Right cardiac atrium (tissue), 5 donors: ENCODE measurements at regions not wholly inside any gene's neighbourhood (a gene's known extent, or its start where the extent isn't known, plus 50 kb on each side); places are given as distances from the start of the nearest gene placed in this dataset.

ENCODE experiments used
- ATAC-seq, 2 donors: fragments of 200-7000 bp; cut with Tn5 transposase; one replicate each; pipeline versions ENCODE4 v1.8.0 to v1.9.1; 2020; ENCODE audit warnings: moderate library complexity in 2 of 2, mild to moderate bottlenecking in 1 of 2
- DNase-seq, 3 donors: peaks; one replicate each; pipeline ENCODE4 v3.0.0-alpha.2; 2020
- H3K27ac ChIP-seq: one replicate; pipeline ENCODE4 v1.5.1; 2013; ENCODE audit warnings: mild to moderate bottlenecking, low read length, control low read depth, moderate library complexity
- H3K27me3 ChIP-seq: one replicate; pipeline ENCODE4 v1.6.1; 2013; ENCODE audit not compliant: control insufficient read depth, insufficient read depth
- H3K4me1 ChIP-seq: one replicate; pipeline ENCODE4 v1.6.1; 2013; ENCODE audit warnings: low read length; ENCODE audit not compliant: control insufficient read depth, insufficient read depth
- H3K4me3 ChIP-seq: one replicate; pipeline ENCODE4 v1.5.1; 2013; ENCODE audit warnings: low read length, control low read depth
- H3K9me3 ChIP-seq: one replicate; pipeline ENCODE4 v1.6.1; 2013; ENCODE audit warnings: low read length; ENCODE audit not compliant: control insufficient read depth
- WGBS: extraction: QIAGEN DNeasy Blood & Tissue Kit; methylation state at CpG from one replicate; pipeline ENCODE4 v1.1.7; 2013; 5-methylcytosine and 5-hydroxymethylcytosine counted together
- intact Hi-C, 4 donors: fragments of 100-400 bp; cut with DNase I; formaldehyde crosslinking; loops; one replicate each; pipeline versions ENCODE4 v1.11.0 to v1.14.0; 2022 to 2023
- donor health status: healthy with polysubstance abuse.
- donor health status: DM: no; HTN: yes; CAD: no.
- donor health status: DM: no; HTN: no; CAD: no.
- donor health status: DM: no; HTN: yes; CAD: no; lungs with severe emphysema.
- donor health status: DM: yes; HTN: yes; CAD: no.

DNA sequence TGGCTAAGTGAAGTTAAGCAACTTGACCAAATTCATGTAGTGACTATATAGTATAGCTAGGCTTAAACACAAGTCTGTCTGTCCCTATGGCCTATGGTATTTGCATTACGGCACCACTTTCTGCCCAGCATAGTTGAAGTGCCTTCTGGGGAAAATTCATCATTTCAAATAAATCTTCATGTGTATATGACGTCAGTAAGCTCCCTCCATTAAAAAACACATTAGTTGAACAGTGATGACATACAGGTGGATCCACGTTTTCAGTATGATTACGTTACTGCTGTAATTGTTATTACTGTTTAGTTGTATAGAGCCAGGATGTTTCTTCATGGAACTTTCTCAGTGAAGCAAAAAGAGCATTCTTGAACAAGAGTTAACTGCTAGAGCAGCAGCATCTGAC lies 96.2 kb downstream of the TENT5A start:
- no peak for ATAC-seq
- intact Hi-C loops: no loop called here
- H3K4me3 ChIP-seq: no peak overlapping the region
- DNase-seq: no peak
- WGBS: 87% methylated on average over 4 of the region's 4 CpGs
- H3K9me3 ChIP-seq: no peaks in the 10 kb centered on the region
- no peaks in the 10 kb centered on the region for H3K4me1 ChIP-seq
- no peak overlapping the region for H3K27ac ChIP-seq
- H3K27me3 ChIP-seq: no peaks in the 10 kb centered on the region

DNA sequence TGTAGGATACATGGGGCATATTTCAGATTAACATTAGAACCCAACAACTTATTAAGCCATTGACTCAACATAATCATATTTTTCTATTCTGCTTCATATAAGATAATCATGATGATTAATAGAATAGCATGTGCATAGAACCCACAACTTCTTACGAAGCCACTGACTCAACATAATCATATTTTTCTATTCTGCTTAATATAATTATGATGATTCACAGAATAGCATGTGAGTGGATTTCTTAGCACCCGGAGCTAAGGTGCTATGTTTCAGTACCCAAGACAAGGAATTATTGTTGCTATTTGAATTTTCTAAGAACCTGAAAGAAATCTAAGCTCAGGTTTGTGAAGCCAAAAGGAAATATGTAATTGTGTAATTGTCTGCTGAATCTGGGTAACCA lies 96.8 kb downstream of the TENT5A start:
- intact Hi-C loops: no loop called here
- Histone ChIP-seq H3K4me3 (no peak overlapping the region), H3K9me3 (no peaks in the 10 kb centered on the region), H3K27ac (no peak overlapping the region), H3K27me3 (no peaks in the 10 kb centered on the region), H3K4me1 (no peaks in the 10 kb centered on the region)
- WGBS: 90% methylated on average over 2 of the region's 2 CpGs
- ATAC-seq (no peak), DNase-seq (no peak)

DNA sequence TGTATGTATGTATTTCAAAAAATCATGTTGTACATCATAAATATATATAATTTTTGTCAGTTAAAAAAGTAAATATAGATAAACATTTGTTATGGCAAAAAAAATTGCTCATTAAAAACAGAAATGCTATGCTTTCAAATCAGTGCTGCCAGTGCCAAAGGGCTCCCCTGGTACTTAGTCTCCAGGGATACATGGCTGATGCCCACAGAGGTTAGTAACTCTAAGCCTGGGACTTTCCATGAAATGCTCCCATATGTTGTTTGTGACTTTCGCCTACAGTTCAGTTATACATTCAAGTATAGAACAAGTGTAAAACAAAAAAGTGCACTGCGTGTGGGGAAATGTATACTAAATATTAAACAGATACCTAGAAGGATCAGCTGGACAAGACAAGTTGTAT lies 104.0 kb downstream of the TENT5A start:
- no peak for ATAC-seq
- H3K4me3 ChIP-seq: no peak overlapping the region
- WGBS: 97% methylated on average over 2 of the region's 2 CpGs
- intact Hi-C loops: no loop called here
- no peak overlapping the region for H3K27ac ChIP-seq
- no peaks in the 10 kb centered on the region for H3K27me3 ChIP-seq
- no peak for DNase-seq
- H3K4me1 ChIP-seq: no peaks in the 10 kb centered on the region
- H3K9me3 ChIP-seq: no peaks in the 10 kb centered on the region

DNA sequence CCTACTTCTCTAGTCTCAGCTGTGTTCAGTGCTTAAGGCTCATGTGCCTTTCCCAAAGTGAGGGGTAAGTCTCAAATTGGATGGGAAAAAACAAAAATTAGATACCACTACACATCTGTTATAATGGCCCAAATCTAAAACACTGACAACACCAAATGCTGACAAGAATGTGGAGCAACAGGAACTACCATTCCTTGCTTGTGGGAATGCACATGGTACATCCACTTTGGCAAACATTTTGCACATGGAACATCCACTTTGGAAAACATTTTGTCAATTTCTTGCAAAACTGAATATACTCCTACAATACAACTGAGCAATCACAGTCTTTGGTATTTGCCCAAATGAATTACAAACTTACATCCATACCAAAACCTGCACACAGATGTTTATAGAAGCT lies 109.3 kb downstream of the TENT5A start:
- Histone ChIP-seq H3K27ac (no peak overlapping the region), H3K4me1 (no peaks in the 10 kb centered on the region), H3K4me3 (no peak overlapping the region), H3K27me3 (no peaks in the 10 kb centered on the region), H3K9me3 (no peaks in the 10 kb centered on the region)
- ATAC-seq: no peak
- no peak for DNase-seq
- intact Hi-C loops: no loop called here

DNA sequence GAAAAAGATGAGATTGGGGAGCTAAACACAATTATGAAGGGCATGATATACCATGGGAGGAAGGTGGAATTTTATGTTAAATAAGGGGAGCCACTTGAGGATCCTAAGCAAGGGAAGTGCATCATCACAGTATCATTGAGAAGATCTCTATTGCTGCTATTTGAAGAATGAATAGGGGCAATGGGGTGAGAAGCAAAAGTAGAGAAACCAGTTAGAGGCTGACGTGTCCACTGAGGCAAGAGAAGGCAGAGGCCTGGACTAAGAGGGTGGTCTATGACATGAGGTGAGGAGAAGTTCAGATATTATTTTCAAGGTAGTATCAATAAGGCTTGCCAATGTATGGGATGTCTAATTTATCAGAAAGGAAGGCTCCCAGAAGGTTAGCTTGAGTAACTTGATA lies 111.6 kb downstream of the TENT5A start:
- intact Hi-C loops: no loop called here
- no peaks in the 10 kb centered on the region for H3K4me1 ChIP-seq
- no peaks in the 10 kb centered on the region for H3K27me3 ChIP-seq
- H3K27ac ChIP-seq: no peak overlapping the region
- no peaks in the 10 kb centered on the region for H3K9me3 ChIP-seq
- no peak overlapping the region for H3K4me3 ChIP-seq
- 83% methylated on average over 1 of the region's 1 CpG for WGBS
- ATAC-seq (no peak), DNase-seq (no peak)

DNA sequence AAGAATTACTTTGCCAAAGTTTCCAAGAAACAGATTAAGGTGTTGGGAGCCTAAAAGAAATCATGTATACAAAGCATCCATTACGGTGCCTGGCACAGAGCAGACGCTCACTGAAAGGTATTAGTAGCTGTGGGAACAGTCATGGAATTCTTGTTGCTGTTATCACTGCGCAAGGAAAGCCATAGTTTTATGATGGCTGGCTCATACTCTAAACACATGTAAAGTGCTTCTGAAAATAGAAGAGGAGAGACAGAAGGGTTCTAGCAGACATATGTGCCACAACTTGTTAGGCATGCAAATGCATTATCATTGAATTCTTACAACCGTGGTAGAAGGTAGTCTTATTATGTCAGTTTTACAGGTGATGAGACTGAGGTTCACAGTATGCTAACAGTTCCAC lies 112.4 kb downstream of the TENT5A start:
- Histone ChIP-seq H3K9me3 (no peaks in the 10 kb centered on the region), H3K4me1 (no peaks in the 10 kb centered on the region), H3K27me3 (no peaks in the 10 kb centered on the region), H3K27ac (no peak overlapping the region), H3K4me3 (no peak overlapping the region)
- intact Hi-C loops: no loop called here
- no peak for DNase-seq
- no peak for ATAC-seq
- WGBS: 94% methylated on average over 4 of the region's 4 CpGs

DNA sequence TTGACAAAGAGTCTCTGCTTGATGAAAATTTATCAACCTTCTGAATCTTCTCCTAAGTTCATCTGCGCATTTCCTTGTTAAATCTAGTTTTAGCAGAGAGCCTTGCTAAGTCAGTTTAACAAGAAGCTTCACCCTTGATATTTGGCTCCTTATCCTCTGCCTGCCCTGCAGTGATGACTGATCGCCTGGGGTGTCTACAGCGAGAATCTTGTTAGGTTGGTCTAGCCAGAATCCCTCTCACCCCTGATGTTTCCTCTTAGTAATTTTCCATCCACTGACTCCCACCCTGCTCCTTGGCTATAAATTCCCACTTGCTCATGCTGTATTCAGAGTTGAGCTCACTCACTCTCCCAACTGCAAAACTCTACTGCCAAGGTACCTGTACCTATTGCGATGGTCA lies 114.1 kb downstream of the TENT5A start:
- ATAC-seq (no peak), DNase-seq (no peak)
- no peaks in the 10 kb centered on the region for H3K4me1 ChIP-seq
- H3K27me3 ChIP-seq: no peaks in the 10 kb centered on the region
- no peaks in the 10 kb centered on the region for H3K9me3 ChIP-seq
- no peak overlapping the region for H3K4me3 ChIP-seq
- WGBS: 92% methylated on average over 4 of the region's 4 CpGs
- H3K27ac ChIP-seq: no peak overlapping the region
- intact Hi-C loops: no loop called here

DNA sequence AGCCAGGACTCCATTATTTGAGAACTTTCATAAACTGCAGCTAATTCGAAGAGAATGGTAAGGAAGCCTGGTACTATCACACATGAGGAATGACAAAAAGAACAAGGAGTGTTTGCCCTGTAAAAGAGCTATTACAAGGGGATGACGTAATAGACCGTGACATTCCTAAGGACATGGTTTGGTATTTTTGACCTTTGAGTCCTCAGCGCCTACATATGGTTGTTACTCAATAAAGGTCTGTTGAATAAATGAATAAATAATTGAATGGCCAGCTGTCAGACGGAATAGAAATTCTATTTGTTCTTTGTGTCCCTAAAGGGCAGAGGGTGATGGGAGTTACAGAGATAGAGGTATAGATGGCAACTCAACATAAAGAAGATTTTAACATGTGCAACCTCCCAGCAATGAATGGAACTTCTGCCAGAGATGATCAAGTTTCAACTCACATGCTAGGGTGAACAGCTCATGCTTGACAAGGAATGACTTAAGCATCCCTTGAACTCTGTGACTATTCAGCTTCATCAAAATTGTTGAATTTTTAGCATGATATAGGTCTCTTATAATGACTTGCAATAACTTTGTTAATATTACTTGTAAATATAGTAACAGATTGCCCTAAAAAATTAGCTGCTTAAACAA lies 115.4 kb downstream of the TENT5A start:
- 85% methylated on average over 5 of the region's 5 CpGs for WGBS
- no peak overlapping the region for H3K4me3 ChIP-seq
- intact Hi-C loops: no loop called here
- ATAC-seq (no peak), DNase-seq (no peak)
- no peaks in the 10 kb centered on the region for H3K4me1 ChIP-seq
- no peaks in the 10 kb centered on the region for H3K27me3 ChIP-seq
- H3K27ac ChIP-seq: no peak overlapping the region
- no peaks in the 10 kb centered on the region for H3K9me3 ChIP-seq

DNA sequence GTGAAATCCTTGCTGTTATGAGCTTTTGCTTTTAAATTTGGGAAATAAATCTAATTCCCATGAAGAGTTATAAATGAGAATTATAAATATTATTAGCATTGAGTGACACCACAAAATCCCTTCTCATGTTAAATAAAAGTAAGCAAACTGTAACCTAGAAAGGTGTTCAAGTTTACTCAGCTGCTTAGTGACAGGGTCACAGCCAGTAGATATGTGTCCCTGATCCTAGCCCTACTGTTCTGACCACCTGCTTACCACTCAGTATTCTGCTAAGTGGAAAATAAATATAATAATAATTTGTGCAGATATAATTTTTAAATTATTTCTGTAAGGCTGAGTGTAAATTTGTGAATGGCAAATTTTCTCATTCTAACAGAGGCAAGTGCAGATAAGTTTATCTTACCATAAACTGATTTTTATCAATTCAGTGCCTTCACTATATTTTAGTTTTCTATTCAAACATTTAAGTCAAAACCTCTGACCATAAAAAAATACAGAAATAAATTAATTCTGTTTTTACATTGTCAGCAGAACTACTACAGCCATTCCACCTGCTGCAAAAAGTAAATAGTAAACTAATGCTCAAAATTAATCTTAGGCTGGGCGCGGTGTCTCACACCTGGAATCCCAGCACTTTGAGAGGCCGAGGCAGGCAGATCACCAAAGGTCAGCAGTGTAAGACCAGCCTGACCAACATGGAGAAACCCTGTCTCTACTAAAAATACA lies 118.2 kb downstream of the TENT5A start:
- H3K27ac ChIP-seq: no peak overlapping the region
- no peak for DNase-seq

DNA sequence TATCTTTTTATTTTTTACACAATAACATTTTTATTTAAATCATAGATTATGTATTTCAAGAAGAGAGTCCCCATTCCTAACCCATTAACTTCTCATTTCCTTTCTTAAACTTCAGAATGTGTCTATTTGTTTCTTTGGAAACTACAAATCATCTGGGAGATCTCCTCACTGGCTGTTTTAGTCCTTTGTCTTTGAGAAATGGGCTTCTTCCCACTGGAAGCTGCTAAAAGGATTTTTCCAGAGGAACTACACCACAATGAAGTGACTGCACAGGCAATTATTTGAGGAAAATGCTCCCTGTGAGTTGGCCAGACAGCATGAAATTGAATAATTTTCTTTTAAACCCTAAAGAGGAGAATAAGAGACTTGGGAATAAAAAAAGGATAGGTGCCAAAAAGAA lies 119.1 kb downstream of the TENT5A start:
- no peaks in the 10 kb centered on the region for H3K4me1 ChIP-seq
- intact Hi-C loops: no loop called here
- DNase-seq: no peak
- no peaks in the 10 kb centered on the region for H3K9me3 ChIP-seq
- no peaks in the 10 kb centered on the region for H3K27me3 ChIP-seq
- H3K27ac ChIP-seq: no peak overlapping the region
- ATAC-seq: no peak
- no peak overlapping the region for H3K4me3 ChIP-seq

More for the DNA sequence above, 118.2 kb downstream of the TENT5A start:
- intact Hi-C loops: no loop called here
- no peaks in the 10 kb centered on the region for H3K9me3 ChIP-seq
- no peaks in the 10 kb centered on the region for H3K4me1 ChIP-seq
- WGBS: 94% methylated on average over 3 of the region's 3 CpGs
- no peak overlapping the region for H3K4me3 ChIP-seq
- no peaks in the 10 kb centered on the region for H3K27me3 ChIP-seq
- ATAC-seq: no peak

DNA sequence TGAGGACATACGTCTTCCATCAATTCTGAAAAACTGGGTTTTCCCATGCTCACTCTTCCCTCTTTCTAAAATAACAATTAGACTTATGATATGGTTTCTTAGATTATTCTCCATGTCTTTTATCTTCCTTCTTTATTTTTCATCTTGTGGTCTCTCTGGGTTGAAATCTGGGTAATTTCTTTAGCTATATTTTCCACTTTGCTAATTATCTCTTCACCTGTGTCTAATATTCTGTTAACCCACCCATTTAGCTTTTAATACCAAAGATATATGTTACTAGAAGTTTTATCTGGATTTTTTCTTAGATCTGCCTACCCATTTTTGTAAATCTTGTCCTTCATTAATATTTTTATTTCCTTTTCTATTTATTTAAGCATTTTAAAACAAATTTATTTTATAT lies 121.8 kb downstream of the TENT5A start:
- Histone ChIP-seq H3K27me3 (no peaks in the 10 kb centered on the region), H3K4me1 (no peaks in the 10 kb centered on the region), H3K27ac (no peak overlapping the region), H3K4me3 (no peak overlapping the region), H3K9me3 (no peaks in the 10 kb centered on the region)
- WGBS: 91% methylated on average over 1 of the region's 1 CpG
- intact Hi-C loops: no loop called here
- DNase-seq (no peak), ATAC-seq (no peak)

DNA sequence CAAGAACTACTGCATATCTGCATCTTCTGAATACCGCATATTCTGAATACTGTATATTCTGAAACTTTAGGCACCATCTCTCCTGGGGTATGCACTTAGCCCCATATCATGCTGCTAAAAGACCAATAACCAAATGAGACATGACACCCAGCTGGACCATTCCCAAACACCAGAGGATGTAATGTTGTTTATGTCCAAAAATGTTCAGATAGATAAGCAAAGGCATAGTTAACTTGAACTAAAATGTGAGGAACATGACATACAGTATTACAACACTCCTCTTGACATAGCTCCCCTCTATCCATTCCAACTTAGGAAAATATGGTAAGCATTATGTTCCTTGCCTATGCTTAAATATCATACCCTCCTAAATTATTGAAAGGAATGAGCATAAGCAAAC lies 127.3 kb downstream of the TENT5A start:
- H3K27me3 ChIP-seq: no peaks in the 10 kb centered on the region
- 85% methylated on average over 1 of the region's 1 CpG for WGBS
- intact Hi-C loops: no loop called here
- no peaks in the 10 kb centered on the region for H3K4me1 ChIP-seq
- no peak overlapping the region for H3K4me3 ChIP-seq
- H3K9me3 ChIP-seq: no peaks in the 10 kb centered on the region
- H3K27ac ChIP-seq: no peak overlapping the region
- no peak for DNase-seq
- no peak for ATAC-seq
